Astrocyte of the hippocampus (primary cell): ENCODE measurements at regions not wholly inside any gene's neighbourhood (a gene's known extent, or its start where the extent isn't known, plus 50 kb on each side); places are given as distances from the start of the nearest gene placed in this dataset.

Source experiments
- DNase-seq: peaks from one replicate; pipeline ENCODE4 v3.0.0; 2011; ENCODE audit warnings: low read depth, low spot score

DNA sequence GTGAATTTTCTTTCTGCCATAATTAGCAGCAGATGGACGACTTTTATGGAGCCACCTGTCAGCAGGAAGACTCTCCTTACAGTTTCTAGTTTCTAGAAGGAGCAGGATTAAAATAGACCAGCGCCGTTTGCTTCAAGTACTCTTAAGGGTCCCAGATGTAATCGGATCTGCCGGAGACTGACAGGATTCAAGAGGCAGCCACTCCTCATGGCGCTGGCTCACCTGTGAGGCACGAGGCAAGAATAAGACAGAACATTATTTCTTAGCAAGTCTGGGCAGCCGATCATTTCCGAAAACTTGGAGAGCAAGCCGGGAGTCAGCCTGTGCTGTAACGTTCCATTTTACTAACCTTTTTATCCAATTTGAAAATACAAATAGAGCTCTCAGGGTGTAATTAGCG, 410.4 kb upstream of the RORA start:
- no peak for DNase-seq

DNA sequence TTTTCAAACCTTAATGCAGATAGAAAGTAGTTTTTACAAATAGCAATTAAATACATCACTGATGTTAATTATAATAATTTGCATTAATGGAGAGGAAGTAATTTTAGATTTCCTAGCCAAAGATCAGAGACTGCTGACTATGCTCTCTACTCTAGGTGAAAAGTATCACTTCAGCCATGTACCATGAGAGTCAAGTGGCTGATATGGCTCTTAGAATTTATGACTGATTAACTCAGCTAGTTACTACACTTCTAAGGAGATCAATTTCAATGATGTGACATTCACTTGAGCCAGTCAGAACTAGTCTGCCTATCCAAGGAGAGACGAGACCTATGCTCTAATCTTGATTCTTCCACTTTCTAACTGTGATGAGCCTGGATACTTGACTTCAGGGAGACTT, 405.7 kb upstream of the RORA start:
- DNase-seq, result no peak

DNA sequence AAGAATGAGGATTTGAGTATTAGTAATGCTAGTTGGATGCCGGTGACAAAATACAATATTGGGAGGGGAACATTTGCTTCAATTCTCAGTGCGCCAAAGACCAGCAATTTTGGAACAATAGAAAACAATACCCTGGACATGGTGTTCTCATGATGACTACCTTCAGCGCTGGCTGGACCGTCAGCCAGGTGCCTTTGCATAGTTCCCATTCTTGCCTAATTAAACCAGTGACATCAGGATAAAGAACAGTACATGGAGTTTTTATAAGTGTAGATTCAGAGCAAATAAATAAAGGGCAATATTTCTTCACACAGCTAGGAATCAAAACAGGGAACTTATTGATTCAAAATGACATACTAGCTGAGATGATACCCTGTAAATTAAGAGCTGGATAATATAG, 404.8 kb upstream of the RORA start:
- DNase-seq, result no peak

GRCh38 chr15:61629269-61629668, 400.2 kb upstream of the RORA start:
- DNase-seq, result no peak

DNA sequence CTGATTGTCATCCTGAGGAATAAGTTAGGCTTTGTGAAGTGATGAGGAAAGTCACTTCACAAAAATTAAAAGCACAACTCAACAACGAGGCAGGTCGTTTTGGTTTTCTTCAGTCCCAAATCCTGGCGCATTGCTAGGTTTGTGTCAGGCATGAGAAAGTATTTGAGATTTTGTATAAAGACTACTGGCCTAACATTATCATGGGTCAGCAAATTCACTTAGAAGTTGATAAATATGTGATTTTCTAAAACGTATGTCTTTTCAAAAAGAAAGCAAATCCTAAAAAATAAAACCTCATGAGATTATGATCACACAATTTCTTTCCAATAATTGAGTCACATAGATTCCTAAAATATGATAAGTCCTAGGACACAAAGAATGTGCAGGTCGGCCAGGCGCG, 395.8 kb upstream of the RORA start:
- no peak for DNase-seq

DNA sequence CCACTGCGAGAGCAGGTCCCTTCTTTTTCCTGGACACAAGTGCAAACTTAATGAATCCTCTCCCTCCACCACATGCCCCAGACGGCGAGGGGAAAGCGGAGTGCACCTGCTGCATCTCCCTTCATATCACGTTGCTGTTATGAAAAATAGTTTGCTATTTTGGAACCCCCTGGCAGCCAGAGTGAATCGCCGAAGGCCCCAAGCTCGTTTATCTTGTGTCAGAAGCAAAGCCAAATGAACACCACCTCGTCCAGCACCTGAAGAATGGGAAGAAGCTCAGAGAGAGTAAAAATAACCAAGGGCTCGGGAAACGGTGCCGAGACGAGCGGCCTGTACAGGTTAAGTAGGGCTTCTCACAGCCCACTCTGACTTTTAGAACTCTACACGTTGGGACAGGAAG, 394.6 kb upstream of the RORA start:
- no peak for DNase-seq

DNA sequence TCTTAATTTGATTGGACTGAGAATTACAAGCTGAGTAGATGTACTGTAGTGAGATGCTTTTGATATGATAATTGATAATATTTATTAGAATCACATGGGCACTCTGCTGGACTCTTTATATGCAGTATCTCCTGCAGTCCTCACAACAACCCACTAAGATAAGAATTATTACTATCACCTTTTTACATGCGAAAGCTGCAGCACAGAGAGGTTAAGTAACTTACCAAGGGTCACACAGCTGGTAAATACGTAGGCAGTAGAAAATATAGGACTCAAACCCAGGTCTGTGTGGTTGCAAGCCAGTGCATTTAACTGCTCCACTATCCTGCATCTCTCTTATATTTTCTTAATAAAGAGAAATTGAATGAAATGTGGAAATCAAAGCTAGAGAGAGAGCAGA, 392.8 kb upstream of the RORA start:
- no peak for DNase-seq

DNA sequence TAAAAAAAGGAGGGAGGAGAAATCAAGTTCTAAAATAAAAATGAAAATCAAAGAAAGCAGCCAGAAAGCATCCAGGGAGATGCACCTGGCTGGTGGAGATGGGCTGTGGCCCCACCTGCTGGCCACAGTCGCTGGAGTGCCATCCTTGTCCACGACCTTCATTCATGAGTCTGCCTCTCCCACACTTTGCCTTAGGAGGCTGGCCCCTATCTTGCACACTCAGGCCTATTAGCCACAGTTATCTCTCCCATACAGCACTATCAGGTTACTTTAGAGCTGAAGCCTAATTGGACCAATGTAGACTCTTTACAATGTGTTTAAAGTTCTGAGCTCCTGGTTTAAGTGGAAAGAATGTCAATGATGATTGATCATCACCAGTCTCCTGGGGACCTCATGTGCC, 392.0 kb upstream of the RORA start:
- DNase-seq, result peak; percentile 28

GRCh38 chr15:61620151-61620550, 391.0 kb upstream of the RORA start:
- no peak for DNase-seq

- peak; percentile 54 for DNase-seq
These were observed 384.6 kb upstream of the RORA start for GRCh38 chr15:61613729-61614128.

DNA sequence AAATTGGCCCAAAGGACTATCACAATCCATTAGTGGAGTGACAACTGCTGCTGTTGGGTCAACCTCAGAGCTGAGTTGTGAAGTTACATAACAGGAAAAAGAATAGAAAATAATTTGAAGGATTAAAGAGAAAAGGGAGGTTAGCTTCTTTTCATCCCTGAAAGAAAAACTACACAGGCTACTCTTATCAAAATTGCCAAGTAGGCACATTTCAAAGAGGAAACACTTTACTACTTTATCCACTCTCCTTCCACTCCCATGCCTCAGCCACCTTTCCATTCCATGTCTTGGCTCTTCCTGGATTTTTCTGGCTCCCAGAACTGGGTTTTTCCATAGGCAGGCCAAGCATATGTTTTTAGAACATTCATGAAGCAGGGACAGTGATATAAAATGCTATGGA, 384.0 kb upstream of the RORA start:
- DNase-seq, result no peak

- no peak for DNase-seq
These were observed 383.0 kb upstream of the RORA start for GRCh38 chr15:61612111-61612510.

GRCh38 chr15:61605343-61605742, 376.2 kb upstream of the RORA start:
- no peak for DNase-seq

DNA sequence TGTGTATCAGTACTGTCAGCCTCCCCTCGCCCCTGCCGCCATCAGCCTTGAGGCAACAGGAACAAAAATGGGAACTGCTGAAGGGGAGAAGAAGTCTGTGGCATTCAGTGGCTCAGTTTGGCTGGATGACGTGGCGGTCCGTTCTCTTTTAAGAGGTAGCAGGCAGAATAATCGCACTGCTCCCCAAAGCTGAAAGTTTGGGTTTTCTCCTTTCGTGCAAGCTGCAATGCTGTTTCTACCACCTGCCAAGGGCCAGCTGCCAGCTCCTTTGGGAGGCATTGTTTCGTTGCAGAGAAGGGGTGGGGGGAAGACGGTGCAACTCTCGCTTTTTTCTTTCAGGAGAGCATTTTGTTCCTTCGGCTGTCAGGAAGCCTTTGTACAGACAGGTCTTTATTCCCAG, 369.6 kb upstream of the RORA start:
- peak; percentile 2 for DNase-seq

DNA sequence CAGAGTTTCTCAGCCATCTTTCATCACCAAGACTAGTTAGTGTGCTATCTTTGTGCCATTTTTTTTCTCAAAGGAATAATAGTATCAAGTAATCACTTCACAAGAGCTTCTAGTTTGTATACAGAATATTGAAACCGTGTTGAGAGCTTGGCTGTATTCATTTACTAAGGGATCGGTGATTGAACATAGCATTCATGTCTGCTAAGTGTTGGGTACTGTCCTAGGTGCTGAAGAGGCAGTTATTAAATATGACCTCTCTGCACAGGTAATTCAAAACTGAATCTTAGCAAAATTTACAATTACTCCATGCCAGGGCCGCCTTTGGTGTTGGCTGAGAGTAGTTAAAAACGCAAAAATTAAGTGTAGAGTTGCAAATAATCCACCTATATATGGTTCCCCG, 355.3 kb upstream of the RORA start:
- peak; percentile 26 for DNase-seq

DNA sequence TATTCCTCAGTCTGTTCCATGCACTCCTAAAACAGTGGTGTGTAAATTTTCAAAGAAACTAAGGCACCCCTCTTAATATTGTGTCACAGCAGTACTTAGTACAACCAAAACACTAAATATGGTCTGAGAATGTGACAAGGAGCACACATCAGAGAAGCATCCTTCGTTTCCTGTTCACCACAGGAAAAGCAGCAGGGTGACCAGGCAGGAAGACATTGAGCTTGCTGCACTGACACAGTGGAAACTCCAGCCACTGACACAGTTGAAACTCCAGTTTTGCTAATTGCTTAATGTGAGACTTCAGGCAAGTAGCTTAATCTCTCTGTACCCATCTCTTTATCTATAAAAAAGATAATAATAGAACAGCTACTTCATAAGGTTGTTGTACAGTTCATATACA, 353.0 kb upstream of the RORA start:
- DNase-seq, result no peak

DNA sequence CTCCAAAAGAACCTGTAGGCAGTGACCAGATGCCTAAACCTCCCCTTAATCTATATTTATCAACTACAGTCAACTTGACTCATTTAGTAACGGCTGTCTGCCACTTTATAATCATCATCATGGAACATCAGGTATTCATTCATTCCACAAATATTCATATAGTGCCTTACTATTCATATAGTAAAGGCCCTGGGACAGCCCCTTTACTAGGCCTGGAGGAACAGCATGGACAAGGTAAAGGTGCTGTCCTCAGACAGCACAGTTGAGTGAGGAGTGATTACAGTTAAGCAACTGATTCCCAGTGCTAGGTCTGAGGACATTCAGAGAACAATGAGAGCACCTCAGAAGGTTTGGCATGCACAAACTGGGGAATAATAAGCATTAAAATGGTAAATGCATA, 346.5 kb upstream of the RORA start:
- no peak for DNase-seq

- DNase-seq, result no peak
These were observed 341.9 kb upstream of the RORA start for GRCh38 chr15:61571026-61571425.

GRCh38 chr15:61564785-61565184, 335.7 kb upstream of the RORA start:
- DNase-seq, result no peak

DNA sequence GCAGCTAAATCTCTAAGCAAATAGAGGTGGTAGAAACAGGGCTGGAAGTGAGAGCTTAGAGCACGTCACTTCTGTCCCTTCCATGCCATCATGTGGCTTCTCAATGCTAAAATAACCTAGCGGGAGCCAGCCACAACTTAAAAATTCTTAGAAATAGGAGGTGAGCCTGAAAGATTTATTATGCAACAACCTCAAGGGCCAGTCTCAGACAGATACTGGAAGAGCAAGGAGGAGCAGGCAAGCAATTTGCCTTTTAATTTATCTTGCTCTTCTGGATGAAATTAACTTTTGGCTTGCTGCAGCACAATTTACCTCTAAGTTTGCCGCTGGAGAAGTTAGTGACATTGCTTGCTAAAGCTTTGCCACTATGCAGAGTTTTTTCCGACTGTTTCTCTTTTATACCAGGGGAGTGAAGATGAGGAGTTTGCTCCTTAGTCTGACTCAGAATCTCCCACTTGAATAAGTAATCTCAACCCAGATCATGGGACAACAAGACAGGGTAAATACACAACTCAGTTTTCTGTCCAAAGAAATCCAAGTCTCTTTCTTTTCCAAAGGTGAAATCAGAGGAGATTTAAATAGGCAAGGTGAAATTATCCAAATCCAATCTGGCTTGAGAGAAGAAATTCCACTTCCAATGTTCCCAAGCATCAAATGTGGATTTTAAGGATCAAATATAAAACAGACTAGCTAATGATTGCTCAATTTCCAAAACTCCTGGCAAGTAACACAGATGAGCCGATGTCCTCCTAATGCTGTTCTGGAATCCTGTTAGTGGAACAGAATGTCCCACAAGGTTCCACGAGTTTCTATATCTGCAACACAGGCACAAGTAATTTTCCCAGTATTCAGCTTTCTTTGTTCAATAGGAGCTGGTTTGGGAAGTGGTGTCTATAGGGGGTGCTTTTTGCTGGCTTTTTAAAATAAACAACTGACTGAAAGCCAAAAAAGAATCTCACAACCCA, 329.4 kb upstream of the RORA start:
- no peak for DNase-seq

DNA sequence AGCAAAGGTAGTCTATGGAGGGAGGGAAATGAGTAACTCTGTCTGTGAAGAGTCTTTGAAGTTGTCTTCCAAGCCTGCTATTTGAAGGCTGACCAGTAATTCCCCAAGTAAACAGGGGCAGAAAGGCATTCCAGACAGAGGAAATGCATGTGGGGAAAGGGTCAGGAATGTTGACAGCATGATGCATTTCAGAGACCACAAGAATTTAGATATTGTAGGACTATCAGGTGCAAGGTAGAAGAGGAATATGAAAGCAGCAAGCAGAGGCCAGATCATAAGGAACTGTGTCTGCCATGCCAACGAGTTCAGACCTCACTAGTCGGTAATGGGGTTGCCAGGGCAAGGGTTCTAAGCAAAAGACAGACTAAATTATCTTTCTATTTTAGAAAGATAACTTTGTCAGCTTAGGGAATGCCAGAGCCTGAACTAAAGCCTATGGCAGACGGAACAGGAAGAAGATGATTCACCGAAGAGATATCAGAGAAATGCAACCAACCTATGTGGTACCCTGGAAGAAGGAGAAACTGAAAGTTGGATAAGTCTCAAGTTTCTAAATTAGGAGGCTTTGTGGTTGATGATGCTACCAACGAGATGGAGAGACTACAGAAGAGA, 327.0 kb upstream of the RORA start:
- DNase-seq, result peak; percentile 81

- DNase-seq, result no peak
These were observed 320.6 kb upstream of the RORA start for GRCh38 chr15:61549727-61550126.

DNA sequence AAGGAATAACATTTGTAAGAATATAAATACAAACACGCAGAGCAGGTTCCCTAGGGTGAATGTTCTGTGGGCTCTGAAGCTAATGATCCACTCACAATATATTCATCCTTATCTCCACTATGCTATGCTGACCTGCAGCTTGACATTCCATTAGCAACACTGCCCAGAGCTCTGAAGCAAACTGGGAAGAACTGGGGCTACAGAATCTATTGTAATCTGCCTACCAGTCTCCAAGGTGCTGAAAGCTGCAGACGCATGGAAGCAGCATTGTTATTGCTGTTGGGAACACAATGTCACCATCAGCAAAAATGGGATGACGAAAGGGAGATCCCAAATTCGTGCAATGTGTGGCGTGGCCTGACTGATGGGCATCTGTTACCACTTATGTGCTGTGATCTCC, 316.7 kb upstream of the RORA start:
- no peak for DNase-seq
